K562 (cell line): ENCODE measurements at regions not wholly inside any gene's neighbourhood (a gene's known extent, or its start where the extent isn't known, plus 50 kb on each side); places are given as distances from the start of the nearest gene placed in this dataset.

Experiments
- ATAC-seq: fragments of 200-7000 bp; cut with Tn5 transposase; 3 replicates; pipeline ENCODE4 v1.9.1; 2020; ENCODE audit warnings: moderate library complexity
- BruUV-seq: library from RNA; stranded (reverse); fragments of 400-500 nt; replicated peaks from 2 replicates; lab custom pipeline; 2021; lab: Mats Ljungman, UMichigan
- CTCF ChIA-PET: fragments of 300-600 bp; formaldehyde crosslinking; extraction: SDS; loops from one replicate; lab custom pipeline; 2021; ENCODE audit warnings: low intra/inter-chr PET ratio; lab: Yijun Ruan, JAX
- POLR2A ChIA-PET: fragments of 300-600, 350-650 bp; sonication (Branson Sonifier 250); formaldehyde crosslinking; extraction: SDS; loops from one replicate; lab custom pipeline; 2021; ENCODE audit warnings: antibody characterized with exemption, inconsistent platforms; lab: Yijun Ruan, JAX
- DNase-seq, 4 experiments: peaks; one replicate each; pipeline versions ENCODE4 v3.0.0 to v3.0.0-alpha.2; 2011 to 2018; ENCODE audit warnings: low spot score in 3 of 4, mixed read lengths in 3 of 4; ENCODE audit errors: extremely low read depth in 1 of 4
- FAIRE-seq: peaks from 2 replicates; lab custom pipeline; 2011; peaks lifted over from hg19 to GRCh38; lab: Jason Lieb, UNC
- H2AFZ ChIP-seq: 2 replicates; pipeline ENCODE4 v1.6.0; 2011; ENCODE audit warnings: low read depth, low read length, control low read depth, inconsistent platforms
- H3K27ac ChIP-seq: fragments of 200-600 bp; 3 replicates; pipeline ENCODE4 v1.8.0; 2011; ENCODE audit warnings: low read depth, mild to moderate bottlenecking, control low read depth, inconsistent platforms, low read length, moderate library complexity, mixed read lengths; ENCODE audit errors: extremely low read depth
- H3K27me3 ChIP-seq, 2 experiments: fragments of 300-600 bp in 1 of 2; 2 replicates in 1 of 2; 3 replicates in 1 of 2; pipeline versions ENCODE4 v1.6.0 to v1.8.0; 2011; ENCODE audit warnings: inconsistent platforms in 2 of 2, low read length in 2 of 2, mild to moderate bottlenecking in 1 of 2, mixed read lengths in 1 of 2, moderate library complexity in 1 of 2; ENCODE audit not compliant: control insufficient read depth in 2 of 2, insufficient read depth in 2 of 2
- H3K36me3 ChIP-seq: fragments of 300-600 bp; 3 replicates; pipeline ENCODE4 v1.8.0; 2011; ENCODE audit warnings: mild to moderate bottlenecking, low read length, inconsistent platforms; ENCODE audit not compliant: control insufficient read depth, insufficient read depth
- H3K4me1 ChIP-seq, 2 experiments: fragments of 200-600 bp in 1 of 2; replicated peaks in 1 of 2; 2 replicates in 1 of 2; 3 replicates in 1 of 2; pipeline versions ENCODE4 v1.5.1 to v1.8.0; 2011; ENCODE audit warnings: inconsistent platforms in 2 of 2, low read length in 2 of 2, mild to moderate bottlenecking in 1 of 2, mixed read lengths in 1 of 2, moderate library complexity in 1 of 2; ENCODE audit not compliant: control insufficient read depth in 2 of 2, insufficient read depth in 2 of 2
- H3K4me2 ChIP-seq: 2 replicates; pipeline ENCODE4 v1.6.1; 2011; ENCODE audit warnings: low read length, control low read depth, inconsistent platforms, mixed read lengths; ENCODE audit not compliant: insufficient read depth
- H3K4me3 ChIP-seq: fragments of 200-600 bp; sonication (generic), shearing (Covaris generic); 2 replicates; pipeline ENCODE4 v1.5.1; 2016; ENCODE audit warnings: control low read depth, inconsistent platforms
- H3K79me2 ChIP-seq: fragments of 200-600 bp; 3 replicates; pipeline ENCODE4 v1.8.0; 2011; ENCODE audit warnings: low read length, inconsistent platforms; ENCODE audit not compliant: control insufficient read depth, insufficient read depth
- H3K9ac ChIP-seq, 2 experiments: 2 replicates each; pipeline versions ENCODE4 v1.6.0 to v1.6.1; 2011; ENCODE audit warnings: low read depth in 2 of 2, low read length in 2 of 2, control low read depth in 1 of 2, inconsistent platforms in 1 of 2, mild to moderate bottlenecking in 1 of 2, mixed read lengths in 1 of 2; ENCODE audit not compliant: insufficient read depth in 1 of 2
- H3K9me1 ChIP-seq: one replicate; pipeline ENCODE4 v1.6.0; 2011; ENCODE audit warnings: inconsistent platforms, mild to moderate bottlenecking, low read length, moderate library complexity; ENCODE audit not compliant: control insufficient read depth, insufficient read depth
- H3K9me3 ChIP-seq: replicated peaks from 2 replicates; pipeline ENCODE4 v1.5.1; 2011; ENCODE audit warnings: low read depth, low read length, inconsistent platforms; ENCODE audit not compliant: control insufficient read depth, insufficient read depth
- H4K20me1 ChIP-seq: replicated peaks from 2 replicates; pipeline ENCODE4 v1.6.1; 2011; ENCODE audit warnings: low read length, inconsistent platforms, mixed read lengths; ENCODE audit not compliant: control insufficient read depth, insufficient read depth
- BRD9 ChIP-seq: fragments of 450-650 bp; IDR thresholded peaks from 2 replicates; pipeline ENCODE4 v1.6.1; 2018; ENCODE audit warnings: low read depth; ENCODE audit not compliant: partially characterized antibody
- ELF2 ChIP-seq: fragments of 250-450 bp; sonication (Bioruptor Pico); IDR thresholded peaks from 2 replicates; pipeline ENCODE4 v1.5.0; 2021; ENCODE audit warnings: mild to moderate bottlenecking
- FOXP1 ChIP-seq: sonication (generic); formaldehyde crosslinking; IDR thresholded peaks from 2 replicates; pipeline ENCODE4 v1.8.0; 2022; ENCODE audit warnings: mild to moderate bottlenecking, missing genetic modification reagents
- NCOA2 ChIP-seq, 2 experiments: fragments of 450-650 bp; IDR thresholded peaks; 2 replicates each; pipeline ENCODE4 v1.6.1; 2018; ENCODE audit warnings: mild to moderate bottlenecking in 2 of 2, moderate library complexity in 1 of 2; ENCODE audit not compliant: partially characterized antibody in 2 of 2
- NFRKB ChIP-seq: fragments of 450-650 bp; IDR thresholded peaks from 2 replicates; pipeline ENCODE4 v1.6.1; 2016; ENCODE audit warnings: low read depth
- PML ChIP-seq: IDR thresholded peaks from 2 replicates; pipeline ENCODE4 v1.6.1; 2012; ENCODE audit warnings: low read length, inconsistent platforms
- RBFOX2 ChIP-seq: fragments of 200-400 bp; formaldehyde crosslinking; IDR thresholded peaks from 2 replicates; pipeline ENCODE4 v1.6.1; 2017; ENCODE audit warnings: low read depth, mild to moderate bottlenecking, low read length, moderate library complexity
- SRSF3 ChIP-seq: fragments of 200-400 bp; formaldehyde crosslinking; IDR thresholded peaks from 2 replicates; pipeline ENCODE4 v1.6.1; 2016; ENCODE audit warnings: mild to moderate bottlenecking, low read length, moderate library complexity; ENCODE audit not compliant: insufficient read depth
- TOE1 ChIP-seq, 2 experiments: fragments of 450-650 bp in 1 of 2; sonication (generic) in 1 of 2; formaldehyde crosslinking in 1 of 2; IDR thresholded peaks; 2 replicates each; pipeline versions ENCODE4 v1.7.1 to v1.8.0; 2016 to 2022; ENCODE audit warnings: borderline replicate concordance in 2 of 2, mild to moderate bottlenecking in 2 of 2, antibody characterized with exemption in 1 of 2, inconsistent platforms in 1 of 2, low read depth in 1 of 2, missing genetic modification reagents in 1 of 2, moderate library complexity in 1 of 2
- YY1 ChIP-seq, 3 experiments: IDR thresholded peaks; 2 replicates each; pipeline ENCODE4 v1.6.1; 2011; ENCODE audit warnings: low read length in 2 of 3, mild to moderate bottlenecking in 2 of 3, moderate library complexity in 2 of 3, borderline replicate concordance in 1 of 3, control low read depth in 1 of 3, low read depth in 1 of 3; ENCODE audit not compliant: insufficient read depth in 3 of 3, insufficient replicate concordance in 2 of 3, control insufficient read depth in 1 of 3, insufficient read length in 1 of 3; ENCODE audit errors: extremely low read depth in 1 of 3
- ZKSCAN1 ChIP-seq: fragments of 150-350 bp; IDR thresholded peaks from 2 replicates; pipeline ENCODE4 v1.6.1; 2016; ENCODE audit warnings: low read depth, low read length
- ZNF589 ChIP-seq: fragments of 200-800 bp; sonication (Bioruptor generic); IDR thresholded peaks from 2 replicates; pipeline ENCODE4 v1.6.1; 2016; ENCODE audit warnings: low read depth, missing genetic modification characterization, missing compliant biosample characterization
- ZNF695 ChIP-seq: fragments of 450-650 bp; formaldehyde crosslinking; IDR thresholded peaks from 2 replicates; pipeline ENCODE4 v1.4.0; 2020; ENCODE audit warnings: mild to moderate bottlenecking, moderate library complexity
- ZNF76 ChIP-seq: fragments of 250-450 bp; sonication (Bioruptor Pico); IDR thresholded peaks from 2 replicates; pipeline ENCODE4 v1.4.0; 2020; ENCODE audit warnings: mild to moderate bottlenecking, moderate library complexity, borderline replicate concordance
- WGBS: fragments of 100-300 bp; shearing (Covaris generic); methylation state at CpG from one replicate; pipeline ENCODE4 v1.1.6; 2016; ENCODE audit warnings: low coverage, mixed read lengths; ENCODE audit not compliant: insufficient coverage; ENCODE audit errors: missing lambda C conversion rate; 5-methylcytosine and 5-hydroxymethylcytosine counted together
- in situ Hi-C: fragments of 300-500 bp; cut with MboI; formaldehyde crosslinking; loops from 4 replicates; pipeline ENCODE4 v1.15.0; 2018; ENCODE audit warnings: inconsistent platforms, mixed read lengths
- intact Hi-C: fragments of 100-400 bp; cut with micrococcal nuclease; formaldehyde crosslinking; loops from 2 replicates; pipeline ENCODE4 v1.14.2; 2022
- TF ChIP-seq, protein P1 (sequence below): sonication (generic); formaldehyde crosslinking; IDR thresholded peaks from 2 replicates; pipeline ENCODE4 v1.8.0; 2022; ENCODE audit warnings: mild to moderate bottlenecking, missing genetic modification reagents

DNA sequence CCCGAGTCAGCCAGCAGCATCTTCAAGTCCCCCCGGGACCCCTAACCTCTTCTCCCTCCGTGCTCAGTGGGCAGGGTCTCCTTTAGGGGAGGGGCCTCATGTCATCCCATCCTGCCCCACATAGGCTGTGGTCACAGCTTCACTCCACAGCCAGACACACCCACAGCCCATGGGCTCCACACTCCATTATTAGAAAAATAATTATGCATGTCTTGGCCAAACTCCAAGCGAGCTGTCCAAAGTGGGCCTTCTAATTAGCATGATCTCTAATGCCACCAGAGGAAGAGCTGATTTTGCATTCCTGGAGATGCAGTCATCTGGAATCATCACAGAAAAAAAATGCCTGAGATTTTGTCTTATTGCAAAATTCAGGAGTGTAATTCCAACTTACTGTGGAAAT lies 418.2 kb downstream of the IRX2 start:
- TF ChIP-seq ZNF695 (CRISPR knock-in tag) (no peak), ZNF76 (CRISPR knock-in tag) (no peak), NFRKB (no peak), ZKSCAN1 (no peak)
- H4K20me1 ChIP-seq = no peaks in the 10 kb centered on the region
- H3K9ac ChIP-seq = no peak overlapping the region
- no peaks in the 10 kb centered on the region for H3K79me2 ChIP-seq
- no peaks in the 10 kb centered on the region for H3K4me1 ChIP-seq
- ChIA-PET CTCF (no interaction called here), POLR2A (no interaction called here)
- ATAC-seq (no peak), FAIRE-seq (no peak), DNase-seq (no peak)
- H2AFZ ChIP-seq = no peak overlapping the region
- peaks cover 2% of the 10 kb centered on the region for H3K9me1 ChIP-seq
- 0% methylated on average over 4 of the region's 4 CpGs for WGBS
- in situ Hi-C loops (no loop called here), intact Hi-C loops (no loop called here)
- H3K27ac ChIP-seq = no peak overlapping the region
- BruUV-seq = no TSS peak
- peaks cover 36 to 38% of the 10 kb centered on the region in 2 experiments; a peak in 4 of 5 replicates for H3K27me3 ChIP-seq
- H3K4me3 ChIP-seq = no peak overlapping the region
- no peak overlapping the region for H3K4me2 ChIP-seq
- H3K9me3 ChIP-seq = no peaks in the 10 kb centered on the region
- no peaks in the 10 kb centered on the region for H3K36me3 ChIP-seq

DNA sequence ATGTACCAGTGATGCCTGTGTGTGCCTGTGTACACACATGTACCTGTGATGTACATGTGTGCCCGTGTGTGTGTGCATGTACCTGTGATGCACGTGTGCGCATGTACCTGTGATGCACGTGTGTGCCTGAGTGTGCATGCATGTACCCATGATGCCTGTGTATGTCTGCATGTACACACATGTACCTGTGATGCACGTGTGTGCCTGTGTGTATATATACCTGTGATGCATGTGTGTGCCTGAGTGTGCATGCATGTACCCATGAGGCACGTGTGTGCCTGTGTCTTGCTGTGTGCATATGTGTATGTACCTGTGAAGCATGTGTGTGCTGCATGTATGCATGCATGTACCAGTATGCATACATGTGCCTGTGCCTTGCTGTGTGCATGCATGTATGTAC lies 419.0 kb downstream of the IRX2 start:
- intact Hi-C loops = no loop called here
- no peak overlapping the region for H2AFZ ChIP-seq
- WGBS = 2% methylated on average over 6 of the region's 6 CpGs
- no peaks in the 10 kb centered on the region for H4K20me1 ChIP-seq
- H3K4me2 ChIP-seq = no peak overlapping the region
- H3K36me3 ChIP-seq = no peaks in the 10 kb centered on the region
- no TSS peak for BruUV-seq
- H3K9me1 ChIP-seq = peaks cover 2% of the 10 kb centered on the region
- no peak for FAIRE-seq
- CTCF ChIA-PET = no interaction called here
- H3K4me1 ChIP-seq = no peaks in the 10 kb centered on the region
- no peaks in the 10 kb centered on the region for H3K79me2 ChIP-seq
- H3K9ac ChIP-seq = no peak overlapping the region
- H3K27ac ChIP-seq = no peak overlapping the region
- no peak overlapping the region for H3K4me3 ChIP-seq
- ATAC-seq = no peak
- in situ Hi-C loops = no loop called here
- no peaks in the 10 kb centered on the region for H3K9me3 ChIP-seq
- peaks cover 31 to 37% of the 10 kb centered on the region in 2 experiments; a peak in 3 of 5 replicates for H3K27me3 ChIP-seq
- no peak for DNase-seq
- POLR2A ChIA-PET = no interaction called here
- no peak for TF ChIP-seq SRSF3
- TF ChIP-seq BRD9 = no peak
- TF ChIP-seq NCOA2 (IDR thresholded peaks at IDR 0.05; ENCODE audit: partially characterized antibody in 2 of 2) = no peak
- no peak for TF ChIP-seq FOXP1 (CRISPR knock-in tag)
- TF ChIP-seq RBFOX2 = no peak
- TF ChIP-seq, protein P1, sequence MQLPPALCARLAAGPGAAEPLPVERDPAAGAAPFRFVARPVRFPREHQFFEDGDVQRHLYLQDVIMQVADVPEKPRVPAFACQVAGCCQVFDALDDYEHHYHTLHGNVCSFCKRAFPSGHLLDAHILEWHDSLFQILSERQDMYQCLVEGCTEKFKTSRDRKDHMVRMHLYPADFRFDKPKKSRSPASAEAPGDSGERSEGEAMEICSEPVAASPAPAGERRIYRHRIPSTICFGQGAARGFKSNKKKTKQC (CRISPR knock-in tag) = no peak
- no peak for TF ChIP-seq ZNF589 (CRISPR knock-in tag)
- no peak for TF ChIP-seq ELF2 (CRISPR knock-in tag)
- no peak for TF ChIP-seq PML
- TF ChIP-seq YY1 (IDR thresholded peaks at IDR 0.05; ENCODE audit: borderline replicate concordance in 1 of 3, control insufficient read depth in 1 of 3, extremely low read depth in 1 of 3, insufficient read depth in 3 of 3, insufficient read length in 1 of 3, insufficient replicate concordance in 2 of 3, low read depth in 1 of 3, low read length in 2 of 3) = no peak
- TF ChIP-seq TOE1 (IDR thresholded peaks at IDR 0.05; ENCODE audit: borderline replicate concordance) = no peak
- no peak for TF ChIP-seq TOE1 (CRISPR knock-in tag; IDR thresholded peaks at IDR 0.05; ENCODE audit: borderline replicate concordance, low read depth)
